Thyroid gland (tissue), 4 donors: ENCODE measurements at regions not wholly inside any gene's neighbourhood (a gene's known extent, or its start where the extent isn't known, plus 50 kb on each side); places are given as distances from the start of the nearest gene placed in this dataset. TPM values are rescaled to one million over a fixed set of nuclear protein-coding genes. Genes with fewer than 3 reads are reported as not detected.

Experiments used
- DNase-seq, 2 donors: peaks; one replicate each; pipeline ENCODE4 v3.0.0-alpha.2; 2019
- H3K27ac ChIP-seq, 3 donors: fragments of 200-600 bp; sonication (generic); 1 replicate in 2 of 3; 2 replicates in 1 of 3; pipeline ENCODE4 v1.5.1; 2016 to 2019; ENCODE audit warnings: mild to moderate bottlenecking in 1 of 3, moderate library complexity in 1 of 3
- H3K27me3 ChIP-seq: fragments of 200-600 bp; sonication (generic); one replicate; pipeline ENCODE4 v1.5.1; 2019
- H3K36me3 ChIP-seq, 2 donors: fragments of 200-600 bp; sonication (generic); one replicate each; pipeline ENCODE4 v1.5.1; 2016 to 2019
- H3K4me1 ChIP-seq, 2 donors: fragments of 200-600 bp; sonication (generic); one replicate each; pipeline ENCODE4 v1.5.1; 2017 to 2019
- H3K4me3 ChIP-seq, 3 donors: fragments of 200-600 bp; sonication (generic); replicated peaks in 1 of 3; 1 replicate in 2 of 3; 2 replicates in 1 of 3; pipeline ENCODE4 v1.5.1; 2016; ENCODE audit warnings: mild to moderate bottlenecking in 1 of 3
- H3K9me3 ChIP-seq: fragments of 200-600 bp; sonication (generic); one replicate; pipeline ENCODE4 v1.5.1; 2017
- POLR2A ChIP-seq, 2 donors: fragments of 450-650 bp; IDR thresholded peaks; one replicate each; pipeline ENCODE4 v1.6.1; 2017; ENCODE audit warnings: antibody characterized with exemption in 2 of 2, mild to moderate bottlenecking in 2 of 2, moderate library complexity in 1 of 2
- WGBS, 2 donors: methylation state at CpG; one replicate each; pipeline ENCODE4 v1.1.5; 2017; 5-methylcytosine and 5-hydroxymethylcytosine counted together
- intact Hi-C: fragments of 100-400 bp; cut with DNase I; formaldehyde crosslinking; loops from one replicate; pipeline ENCODE4 v1.15.1; 2023
- small RNA-seq: library from RNA; depleted of rRNA; stranded (forward); fragments of <200 nt; gene quantifications from one replicate; pipeline ENCODE3, GENCODE V24; 2016
- TF ChIP-seq, protein P1 (sequence below), 6 experiments: fragments of 200-600 bp in 3 of 6; fragments of 450-650 bp in 3 of 6; sonication (generic) in 3 of 6; IDR thresholded peaks; one replicate each; pipeline ENCODE4 v1.5.1; 2016 to 2019; ENCODE audit warnings: antibody characterized with exemption in 6 of 6, mild to moderate bottlenecking in 2 of 6, inconsistent platforms in 1 of 6, moderate library complexity in 1 of 6

DNA sequence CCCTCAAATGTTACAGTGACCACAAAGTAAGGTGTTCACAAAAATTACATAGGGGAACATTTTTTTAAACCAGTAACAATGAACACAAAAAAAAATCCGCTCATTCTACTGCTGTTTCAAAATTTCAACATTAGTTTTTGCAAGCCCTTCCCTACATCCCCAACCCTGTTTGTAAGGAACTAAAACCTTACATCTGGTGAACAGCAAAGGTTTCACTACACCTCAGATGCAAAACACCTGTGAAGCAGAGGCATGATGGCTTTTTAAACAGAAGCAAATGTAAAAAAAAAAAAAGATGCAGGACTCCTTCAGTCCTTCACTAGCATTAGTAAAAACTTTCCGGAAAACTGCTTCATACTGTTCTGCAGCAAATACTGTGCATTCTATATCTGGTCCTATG lies 50.0 kb upstream of the API5 start:
- Histone ChIP-seq H3K4me3 (no peak overlapping the region), H3K27ac (no peak overlapping the region), H3K27me3 (no peaks in the 10 kb centered on the region), H3K9me3 (no peaks in the 10 kb centered on the region), H3K36me3 (no peaks in the 10 kb centered on the region), H3K4me1 (no peaks in the 10 kb centered on the region)
- intact Hi-C loops: no loop called here
- TF ChIP-seq POLR2A (IDR thresholded peaks at IDR 0.05): no peak
- TF ChIP-seq, protein P1, sequence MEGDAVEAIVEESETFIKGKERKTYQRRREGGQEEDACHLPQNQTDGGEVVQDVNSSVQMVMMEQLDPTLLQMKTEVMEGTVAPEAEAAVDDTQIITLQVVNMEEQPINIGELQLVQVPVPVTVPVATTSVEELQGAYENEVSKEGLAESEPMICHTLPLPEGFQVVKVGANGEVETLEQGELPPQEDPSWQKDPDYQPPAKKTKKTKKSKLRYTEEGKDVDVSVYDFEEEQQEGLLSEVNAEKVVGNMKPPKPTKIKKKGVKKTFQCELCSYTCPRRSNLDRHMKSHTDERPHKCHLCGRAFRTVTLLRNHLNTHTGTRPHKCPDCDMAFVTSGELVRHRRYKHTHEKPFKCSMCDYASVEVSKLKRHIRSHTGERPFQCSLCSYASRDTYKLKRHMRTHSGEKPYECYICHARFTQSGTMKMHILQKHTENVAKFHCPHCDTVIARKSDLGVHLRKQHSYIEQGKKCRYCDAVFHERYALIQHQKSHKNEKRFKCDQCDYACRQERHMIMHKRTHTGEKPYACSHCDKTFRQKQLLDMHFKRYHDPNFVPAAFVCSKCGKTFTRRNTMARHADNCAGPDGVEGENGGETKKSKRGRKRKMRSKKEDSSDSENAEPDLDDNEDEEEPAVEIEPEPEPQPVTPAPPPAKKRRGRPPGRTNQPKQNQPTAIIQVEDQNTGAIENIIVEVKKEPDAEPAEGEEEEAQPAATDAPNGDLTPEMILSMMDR (IDR thresholded peaks at IDR 0.05): no peak
- DNase-seq: no peak
- 88 to 91% methylated on average over 2 of the region's 2 CpGs for WGBS, 2 donors

Small RNA genes in the stretch of these regions (small RNA-seq; reads per million reads assigned to genes)
- gene AC021006.3: not detected
- gene AC109810.1: not detected
